Adrenal gland (tissue), 9 donors: ENCODE measurements at regions not wholly inside any gene's neighbourhood (a gene's known extent, or its start where the extent isn't known, plus 50 kb on each side); places are given as distances from the start of the nearest gene placed in this dataset.

ENCODE experiments used
- DNase-seq, 7 donors: peaks; one replicate each; pipeline ENCODE4 v3.0.0-alpha.2; 2019 to 2020
- H3K27ac ChIP-seq, 5 donors: fragments of 200-600 bp; sonication (generic) in 4 of 5; 1 replicate in 3 of 5; 2 replicates in 2 of 5; pipeline versions ENCODE4 v1.5.1 to v1.8.0; 2016 to 2020; ENCODE audit warnings: mild to moderate bottlenecking in 1 of 5
- H3K27me3 ChIP-seq: fragments of 200-600 bp; 2 replicates; pipeline ENCODE4 v1.8.0; 2021
- H3K36me3 ChIP-seq, 2 donors: fragments of 200-600 bp; replicated peaks in 1 of 2; 1 replicate in 1 of 2; 2 replicates in 1 of 2; pipeline versions ENCODE4 v1.5.1 to v1.8.0; 2018 to 2022
- H3K4me1 ChIP-seq, 2 donors: fragments of 200-600 bp; replicated peaks in 1 of 2; 1 replicate in 1 of 2; 2 replicates in 1 of 2; pipeline versions ENCODE4 v1.5.1 to v1.8.0; 2018 to 2021
- H3K4me3 ChIP-seq, 4 donors: fragments of 200-600 bp; sonication (generic) in 3 of 4; one replicate each; pipeline ENCODE4 v1.5.1; 2016 to 2018
- H3K9me3 ChIP-seq, 3 donors: fragments of 200-600 bp; sonication (generic) in 1 of 3; replicated peaks in 1 of 3; 1 replicate in 2 of 3; 2 replicates in 1 of 3; pipeline versions ENCODE4 v1.5.1 to v1.8.0; 2016 to 2021
- CTCF ChIP-seq, 6 experiments: fragments of 450-650 bp in 4 of 6; fragments of 200-600 bp in 2 of 6; sonication (generic) in 1 of 6; IDR thresholded peaks; 1 replicate in 5 of 6; 2 replicates in 1 of 6; pipeline versions ENCODE4 v1.5.1 to v1.8.0; 2016 to 2021; ENCODE audit warnings: antibody characterized with exemption in 6 of 6, mild to moderate bottlenecking in 2 of 6, moderate library complexity in 1 of 6
- POLR2A ChIP-seq, 2 donors: fragments of 450-650 bp; IDR thresholded peaks; one replicate each; pipeline ENCODE4 v1.6.1; 2017; ENCODE audit warnings: antibody characterized with exemption in 2 of 2, mild to moderate bottlenecking in 2 of 2, moderate library complexity in 1 of 2
- WGBS, 4 donors: extraction: QIAGEN DNeasy Blood & Tissue Kit in 2 of 4; methylation state at CpG; one replicate each; pipeline versions ENCODE4 v1.1.5 to v1.1.7; 2013 to 2017; 5-methylcytosine and 5-hydroxymethylcytosine counted together
- intact Hi-C, 2 donors: fragments of 100-400 bp; cut with DNase I; formaldehyde crosslinking; loops; one replicate each; pipeline versions ENCODE4 v1.14.1 to v1.15.0; 2022 to 2023
- donor health status: healthy with polysubstance abuse.
- donor health status: Bipolar disorder and iron deficiency.
- donor health status: DM: yes; HTN: yes; CAD: no.
- donor health status: DM: no; HTN: no; CAD: no.
- donor health status: DM: no; HTN: no; CAD: no.

GRCh38 chr2:34979148-34979547 lies 1376.4 kb upstream of the CRIM1 start:
- H3K9me3 ChIP-seq, result no peaks in the 10 kb centered on the region
- DNase-seq, result no peak
- no peaks in the 10 kb centered on the region for H3K4me1 ChIP-seq
- WGBS, 4 donors, result 56 to 68% (median 59%) methylated on average over 8 of the region's 8 CpGs
- H3K36me3 ChIP-seq, result no peaks in the 10 kb centered on the region
- H3K27me3 ChIP-seq, result no peaks in the 10 kb centered on the region
- H3K27ac ChIP-seq, result no peak overlapping the region
- TF ChIP-seq POLR2A (IDR thresholded peaks at IDR 0.05), result no peak
- no peak for TF ChIP-seq CTCF (IDR thresholded peaks at IDR 0.05)
- H3K4me3 ChIP-seq, result no peak overlapping the region
- intact Hi-C loops, result no loop called here

GRCh38 chr2:34961822-34962221 lies 1362.7 kb upstream of the FAM98A start:
- no peak overlapping the region for H3K27ac ChIP-seq
- no peaks in the 10 kb centered on the region for H3K4me1 ChIP-seq
- no peak for DNase-seq
- no peak for TF ChIP-seq POLR2A (IDR thresholded peaks at IDR 0.05)
- TF ChIP-seq CTCF (IDR thresholded peaks at IDR 0.05), result no peak
- H3K9me3 ChIP-seq, result peaks cover 0 to 8% (median 0%) of the 10 kb centered on the region in 3 donors
- intact Hi-C loops, result no loop called here
- H3K27me3 ChIP-seq, result no peaks in the 10 kb centered on the region
- H3K36me3 ChIP-seq, result no peaks in the 10 kb centered on the region
- no peak overlapping the region for H3K4me3 ChIP-seq
- WGBS, 4 donors, result 87 to 95% (median 89%) methylated on average over 3 of the region's 3 CpGs

- Histone ChIP-seq H3K27me3 (no peaks in the 10 kb centered on the region), H3K9me3 (peaks cover 0 to 6% (median 0%) of the 10 kb centered on the region in 3 donors), H3K27ac (no peak overlapping the region), H3K36me3 (no peaks in the 10 kb centered on the region), H3K4me3 (no peak overlapping the region), H3K4me1 (no peaks in the 10 kb centered on the region)
- TF ChIP-seq POLR2A (IDR thresholded peaks at IDR 0.05) (no peak), CTCF (IDR thresholded peaks at IDR 0.05) (no peak)
- DNase-seq, result no peak
- intact Hi-C loops, result no loop called here
Measured at GRCh38 chr2:34954758-34955157, 1355.7 kb upstream of the FAM98A start.

- Histone ChIP-seq H3K36me3 (no peaks in the 10 kb centered on the region), H3K4me1 (no peaks in the 10 kb centered on the region), H3K9me3 (no peaks in the 10 kb centered on the region), H3K4me3 (no peak overlapping the region), H3K27me3 (no peaks in the 10 kb centered on the region), H3K27ac (no peak overlapping the region)
- intact Hi-C loops, result no loop called here
- WGBS, 4 donors, result 71 to 76% (median 72%) methylated on average over 6 of the region's 6 CpGs
- no peak for TF ChIP-seq POLR2A (IDR thresholded peaks at IDR 0.05)
- no peak for TF ChIP-seq CTCF (IDR thresholded peaks at IDR 0.05)
- DNase-seq, result no peak
Measured at GRCh38 chr2:34950797-34951196, 1351.7 kb upstream of the FAM98A start.
